ENCODE measurements at regions not wholly inside any gene's neighbourhood (a gene's known extent, or its start where the extent isn't known, plus 50 kb on each side); places are given as distances from the start of the nearest gene placed in this dataset.

GRCh38 chr13:34161931-34162543, 344.1 kb downstream of the RFC3 start:
- Histone ChIP-seq H3K4me1 (ENCODE audit: insufficient read depth, low read length) (no peaks in the 10 kb centered on the region; the same call in 1 of the 2 replicates), H3K23ac (ENCODE audit: insufficient read length, low read depth, low read length) (no peak overlapping the region), H2AK5ac (ENCODE audit: insufficient read length, low read length) (no peak overlapping the region), H3K27ac (ENCODE audit: insufficient read length, low read depth, low read length) (no peak overlapping the region), H3K4me2 (ENCODE audit: insufficient read depth, insufficient read length, low read length) (no peak overlapping the region), H3K79me2 (ENCODE audit: insufficient read depth, low read length) (no peaks in the 10 kb centered on the region), H3K14ac (ENCODE audit: insufficient read depth, low read length) (no peak overlapping the region), H2BK5ac (ENCODE audit: insufficient read length, low read length) (no peak overlapping the region), H2BK12ac (ENCODE audit: insufficient read length, low read depth, low read length) (no peak overlapping the region), H3K4ac (ENCODE audit: low read depth, low read length) (no peak overlapping the region), H3K27me3 (ENCODE audit: insufficient read depth, low read length) (no peaks in the 10 kb centered on the region), H3K9me3 (ENCODE audit: control insufficient read depth, low read depth, low read length) (no peaks in the 10 kb centered on the region), H3K23me2 (ENCODE audit: insufficient read length, low read depth, low read length, poor library complexity, severe bottlenecking) (no peaks in the 10 kb centered on the region), H4K8ac (replicated peaks; ENCODE audit: insufficient read length, low read depth, low read length) (no peak overlapping the region), H3K9ac (ENCODE audit: extremely low read depth, insufficient read length, low read length) (no peak overlapping the region), H3K18ac (ENCODE audit: insufficient read length, low read depth, low read length) (no peak overlapping the region), H3K79me1 (ENCODE audit: insufficient read depth, low read depth, low read length, poor library complexity, severe bottlenecking) (no peaks in the 10 kb centered on the region), H4K20me1 (ENCODE audit: control insufficient read depth, insufficient read depth, insufficient read length) (no peaks in the 10 kb centered on the region), H2AFZ (ENCODE audit: low read length) (no peak overlapping the region), H2BK20ac (ENCODE audit: low read depth, low read length, poor library complexity, severe bottlenecking) (no peak overlapping the region), H2BK15ac (ENCODE audit: low read depth, low read length) (no peak overlapping the region), H4K91ac (ENCODE audit: insufficient read length, low read depth, low read length) (no peak overlapping the region), H3K56ac (ENCODE audit: insufficient read length, low read depth, low read length) (no peak overlapping the region), H4K5ac (ENCODE audit: insufficient read length, low read depth, low read length) (no peak overlapping the region), H2BK120ac (ENCODE audit: low read depth, low read length, poor library complexity, severe bottlenecking) (no peak overlapping the region), H3T11ph (ENCODE audit: low read length) (no peak overlapping the region)
- H3K4me3 Mint-ChIP-seq, result no peak overlapping the region
- no peaks in the 10 kb centered on the region for H3K9me3 Mint-ChIP-seq
- peaks cover 29 to 31% of the 10 kb centered on the region in 2 experiments for H3K4me1 Mint-ChIP-seq
- no peak for DNase-seq
- H3K36me3 Mint-ChIP-seq (ENCODE audit: insufficient read depth in 1 of 3, low read depth in 3 of 3), result no peaks in the 10 kb centered on the region
- TF ChIP-seq CTCF (conservative IDR thresholded peaks at IDR 0.05), result no peak
- no CpG with 5 or more reads among the region's 5 CpGs for WGBS (ENCODE audit: extremely low coverage, insufficient read length, low lambda C conversion rate)
- no peaks in the 10 kb centered on the region for H3K27me3 Mint-ChIP-seq (ENCODE audit: low read depth)
- peak overlapping the region in 1 of 3 experiments; percentile 87; a peak in 2 of 7 replicates for H3K27ac Mint-ChIP-seq

Data from H9 (cell line).